K562 (cell line): ENCODE measurements at regions not wholly inside any gene's neighbourhood (a gene's known extent, or its start where the extent isn't known, plus 50 kb on each side); places are given as distances from the start of the nearest gene placed in this dataset.

Experiments
- ATAC-seq: fragments of 200-7000 bp; cut with Tn5 transposase; 3 replicates; pipeline ENCODE4 v1.9.1; 2020; ENCODE audit warnings: moderate library complexity
- BruUV-seq: library from RNA; stranded (reverse); fragments of 400-500 nt; replicated peaks from 2 replicates; lab custom pipeline; 2021; lab: Mats Ljungman, UMichigan
- CTCF ChIA-PET: fragments of 300-600 bp; formaldehyde crosslinking; extraction: SDS; loops from one replicate; lab custom pipeline; 2021; ENCODE audit warnings: low intra/inter-chr PET ratio; lab: Yijun Ruan, JAX
- POLR2A ChIA-PET: fragments of 300-600, 350-650 bp; sonication (Branson Sonifier 250); formaldehyde crosslinking; extraction: SDS; loops from one replicate; lab custom pipeline; 2021; ENCODE audit warnings: antibody characterized with exemption, inconsistent platforms; lab: Yijun Ruan, JAX
- DNase-seq, 4 experiments: peaks; one replicate each; pipeline versions ENCODE4 v3.0.0 to v3.0.0-alpha.2; 2011 to 2018; ENCODE audit warnings: low spot score in 3 of 4, mixed read lengths in 3 of 4; ENCODE audit errors: extremely low read depth in 1 of 4
- FAIRE-seq: peaks from 2 replicates; lab custom pipeline; 2011; peaks lifted over from hg19 to GRCh38; lab: Jason Lieb, UNC
- H2AFZ ChIP-seq: 2 replicates; pipeline ENCODE4 v1.6.0; 2011; ENCODE audit warnings: low read depth, low read length, control low read depth, inconsistent platforms
- H3K27ac ChIP-seq: fragments of 200-600 bp; 3 replicates; pipeline ENCODE4 v1.8.0; 2011; ENCODE audit warnings: low read depth, mild to moderate bottlenecking, control low read depth, inconsistent platforms, low read length, moderate library complexity, mixed read lengths; ENCODE audit errors: extremely low read depth
- H3K27me3 ChIP-seq, 2 experiments: fragments of 300-600 bp in 1 of 2; 2 replicates in 1 of 2; 3 replicates in 1 of 2; pipeline versions ENCODE4 v1.6.0 to v1.8.0; 2011; ENCODE audit warnings: inconsistent platforms in 2 of 2, low read length in 2 of 2, mild to moderate bottlenecking in 1 of 2, mixed read lengths in 1 of 2, moderate library complexity in 1 of 2; ENCODE audit not compliant: control insufficient read depth in 2 of 2, insufficient read depth in 2 of 2
- H3K36me3 ChIP-seq: fragments of 300-600 bp; 3 replicates; pipeline ENCODE4 v1.8.0; 2011; ENCODE audit warnings: mild to moderate bottlenecking, low read length, inconsistent platforms; ENCODE audit not compliant: control insufficient read depth, insufficient read depth
- H3K4me1 ChIP-seq, 2 experiments: fragments of 200-600 bp in 1 of 2; replicated peaks in 1 of 2; 2 replicates in 1 of 2; 3 replicates in 1 of 2; pipeline versions ENCODE4 v1.5.1 to v1.8.0; 2011; ENCODE audit warnings: inconsistent platforms in 2 of 2, low read length in 2 of 2, mild to moderate bottlenecking in 1 of 2, mixed read lengths in 1 of 2, moderate library complexity in 1 of 2; ENCODE audit not compliant: control insufficient read depth in 2 of 2, insufficient read depth in 2 of 2
- H3K4me2 ChIP-seq: 2 replicates; pipeline ENCODE4 v1.6.1; 2011; ENCODE audit warnings: low read length, control low read depth, inconsistent platforms, mixed read lengths; ENCODE audit not compliant: insufficient read depth
- H3K4me3 ChIP-seq: fragments of 200-600 bp; sonication (generic), shearing (Covaris generic); 2 replicates; pipeline ENCODE4 v1.5.1; 2016; ENCODE audit warnings: control low read depth, inconsistent platforms
- H3K79me2 ChIP-seq: fragments of 200-600 bp; 3 replicates; pipeline ENCODE4 v1.8.0; 2011; ENCODE audit warnings: low read length, inconsistent platforms; ENCODE audit not compliant: control insufficient read depth, insufficient read depth
- H3K9ac ChIP-seq, 2 experiments: 2 replicates each; pipeline versions ENCODE4 v1.6.0 to v1.6.1; 2011; ENCODE audit warnings: low read depth in 2 of 2, low read length in 2 of 2, control low read depth in 1 of 2, inconsistent platforms in 1 of 2, mild to moderate bottlenecking in 1 of 2, mixed read lengths in 1 of 2; ENCODE audit not compliant: insufficient read depth in 1 of 2
- H3K9me1 ChIP-seq: one replicate; pipeline ENCODE4 v1.6.0; 2011; ENCODE audit warnings: inconsistent platforms, mild to moderate bottlenecking, low read length, moderate library complexity; ENCODE audit not compliant: control insufficient read depth, insufficient read depth
- H3K9me3 ChIP-seq: replicated peaks from 2 replicates; pipeline ENCODE4 v1.5.1; 2011; ENCODE audit warnings: low read depth, low read length, inconsistent platforms; ENCODE audit not compliant: control insufficient read depth, insufficient read depth
- H4K20me1 ChIP-seq: replicated peaks from 2 replicates; pipeline ENCODE4 v1.6.1; 2011; ENCODE audit warnings: low read length, inconsistent platforms, mixed read lengths; ENCODE audit not compliant: control insufficient read depth, insufficient read depth
- ASH1L ChIP-seq: fragments of 450-650 bp; IDR thresholded peaks from 2 replicates; pipeline ENCODE4 v1.6.1; 2018; ENCODE audit warnings: borderline replicate concordance, mild to moderate bottlenecking, low read depth; ENCODE audit not compliant: partially characterized antibody
- BRD9 ChIP-seq: fragments of 450-650 bp; IDR thresholded peaks from 2 replicates; pipeline ENCODE4 v1.6.1; 2018; ENCODE audit warnings: low read depth; ENCODE audit not compliant: partially characterized antibody
- ERF ChIP-seq: fragments of 450-650 bp; formaldehyde crosslinking; IDR thresholded peaks from 2 replicates; pipeline ENCODE4 v1.4.0; 2020; ENCODE audit warnings: mild to moderate bottlenecking, mixed read lengths
- HIVEP1 ChIP-seq: fragments of 250-450 bp; sonication (Bioruptor Pico); IDR thresholded peaks from 2 replicates; pipeline ENCODE4 v1.4.0; 2020; ENCODE audit warnings: mild to moderate bottlenecking
- HNRNPUL1 ChIP-seq: fragments of 200-400 bp; formaldehyde crosslinking; IDR thresholded peaks from 2 replicates; pipeline ENCODE4 v1.6.1; 2017; ENCODE audit warnings: low read length
- IRF2 ChIP-seq: sonication (generic); formaldehyde crosslinking; IDR thresholded peaks from 2 replicates; pipeline ENCODE4 v1.8.1; 2022; ENCODE audit warnings: mild to moderate bottlenecking, missing genetic modification reagents
- MEF2D ChIP-seq: conservative IDR thresholded peaks from 2 replicates; pipeline ENCODE4 v1.6.1; 2016; ENCODE audit warnings: low read depth, missing genetic modification characterization, missing compliant biosample characterization
- MTF1 ChIP-seq: fragments of 250-450 bp; sonication (Bioruptor Pico); IDR thresholded peaks from 2 replicates; pipeline ENCODE4 v1.9.0; 2021; ENCODE audit warnings: moderate library complexity, mild to moderate bottlenecking, inconsistent platforms, borderline replicate concordance
- MXI1 ChIP-seq: IDR thresholded peaks from 2 replicates; pipeline ENCODE4 v1.6.1; 2011; ENCODE audit warnings: low read depth, mild to moderate bottlenecking, improper control_type of control experiment, low read length
- NR2F6 ChIP-seq: fragments of 450-650 bp; formaldehyde crosslinking; IDR thresholded peaks from 2 replicates; pipeline ENCODE4 v1.4.0; 2020; ENCODE audit warnings: mild to moderate bottlenecking
- SRF ChIP-seq, 2 experiments: fragments of 250-450, 450-650 bp in 1 of 2; sonication (Bioruptor Pico) in 1 of 2; sonication (generic) in 1 of 2; formaldehyde crosslinking; IDR thresholded peaks; 2 replicates each; pipeline versions ENCODE4 v1.5.0 to v1.5.1; 2020 to 2022; ENCODE audit warnings: mild to moderate bottlenecking in 1 of 2, missing genetic modification reagents in 1 of 2
- ZC3H11A ChIP-seq: IDR thresholded peaks from 2 replicates; pipeline ENCODE4 v1.6.1; 2012; ENCODE audit warnings: low read depth, low read length, improper control_type of control experiment
- ZKSCAN1 ChIP-seq: fragments of 150-350 bp; IDR thresholded peaks from 2 replicates; pipeline ENCODE4 v1.6.1; 2016; ENCODE audit warnings: low read depth, low read length
- ZNF140 ChIP-seq: fragments of 250-450 bp; sonication (Bioruptor Pico); IDR thresholded peaks from 2 replicates; pipeline ENCODE4 v1.8.0; 2021; ENCODE audit warnings: moderate library complexity, mild to moderate bottlenecking, inconsistent platforms
- ZNF3 ChIP-seq: fragments of 250-450 bp; sonication (Bioruptor Pico); IDR thresholded peaks from 2 replicates; pipeline ENCODE4 v1.5.0; 2021; ENCODE audit warnings: mild to moderate bottlenecking, moderate library complexity
- WGBS: fragments of 100-300 bp; shearing (Covaris generic); methylation state at CpG from one replicate; pipeline ENCODE4 v1.1.6; 2016; ENCODE audit warnings: low coverage, mixed read lengths; ENCODE audit not compliant: insufficient coverage; ENCODE audit errors: missing lambda C conversion rate; 5-methylcytosine and 5-hydroxymethylcytosine counted together
- in situ Hi-C: fragments of 300-500 bp; cut with MboI; formaldehyde crosslinking; loops from 4 replicates; pipeline ENCODE4 v1.15.0; 2018; ENCODE audit warnings: inconsistent platforms, mixed read lengths
- intact Hi-C: fragments of 100-400 bp; cut with micrococcal nuclease; formaldehyde crosslinking; loops from 2 replicates; pipeline ENCODE4 v1.14.2; 2022
- TF ChIP-seq, protein P1 (sequence below): sonication (generic); formaldehyde crosslinking; IDR thresholded peaks from 2 replicates; pipeline ENCODE4 v1.8.1; 2022; ENCODE audit warnings: missing genetic modification reagents
- TF ChIP-seq, protein P2 (sequence below): fragments of 250-450 bp; sonication (Bioruptor Pico); IDR thresholded peaks from 2 replicates; pipeline ENCODE4 v1.5.0; 2021

DNA sequence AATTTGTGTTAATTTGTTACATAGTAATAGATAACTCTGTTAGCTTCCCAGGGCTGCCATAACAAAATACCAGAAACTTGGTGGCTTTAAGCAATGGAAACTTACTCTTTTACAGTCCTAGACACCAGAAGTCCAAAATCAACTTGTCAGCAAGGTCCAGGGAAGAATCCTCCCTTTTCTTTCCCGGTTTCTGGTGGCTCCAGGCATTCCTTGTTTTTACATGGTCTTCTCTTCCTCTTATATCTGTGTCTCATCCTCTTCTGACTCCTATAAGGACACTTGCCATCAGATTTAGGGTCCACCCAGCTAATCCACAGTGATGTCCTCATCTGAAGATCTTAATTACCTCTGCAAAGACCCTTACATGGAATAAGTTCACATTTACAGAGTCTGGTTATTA is 95.6 kb downstream of the DDX1 start:
- no peaks in the 10 kb centered on the region for H3K9me1 ChIP-seq
- H3K4me3 ChIP-seq, result no peak overlapping the region
- H2AFZ ChIP-seq, result no peak overlapping the region
- POLR2A ChIA-PET, result interaction anchor here (0.6 kb wide), 1 partner anchor 44 kb away, joined by 3 read pairs; no protein-coding TSS in a partner anchor
- DNase-seq, result no peak
- no peak overlapping the region for H3K9ac ChIP-seq
- H3K27me3 ChIP-seq, result peaks cover 14 to 56% of the 10 kb centered on the region in 2 experiments; a peak in 4 of 5 replicates
- no peak for FAIRE-seq
- no peaks in the 10 kb centered on the region for H3K36me3 ChIP-seq
- WGBS, result 0% methylated on average over 1 of the region's 1 CpG
- no peak overlapping the region for H3K4me2 ChIP-seq
- no peak for ATAC-seq
- peaks cover 4 to 12% of the 10 kb centered on the region in 2 experiments; a peak in 2 of 5 replicates for H3K4me1 ChIP-seq
- no peak overlapping the region for H3K27ac ChIP-seq
- TF ChIP-seq IRF2 (CRISPR knock-in tag) (no peak), HNRNPUL1 (no peak), MEF2D (tag) (no peak)
- TF ChIP-seq, all 486 proteins: peak for 0
- Histone ChIP-seq H3K79me2 (no peaks in the 10 kb centered on the region), H4K20me1 (no peaks in the 10 kb centered on the region), H3K9me3 (no peaks in the 10 kb centered on the region)
- in situ Hi-C loops, result no loop called here
- CTCF ChIA-PET, result no interaction called here
- no TSS peak for BruUV-seq
- intact Hi-C loops, result no loop called here

DNA sequence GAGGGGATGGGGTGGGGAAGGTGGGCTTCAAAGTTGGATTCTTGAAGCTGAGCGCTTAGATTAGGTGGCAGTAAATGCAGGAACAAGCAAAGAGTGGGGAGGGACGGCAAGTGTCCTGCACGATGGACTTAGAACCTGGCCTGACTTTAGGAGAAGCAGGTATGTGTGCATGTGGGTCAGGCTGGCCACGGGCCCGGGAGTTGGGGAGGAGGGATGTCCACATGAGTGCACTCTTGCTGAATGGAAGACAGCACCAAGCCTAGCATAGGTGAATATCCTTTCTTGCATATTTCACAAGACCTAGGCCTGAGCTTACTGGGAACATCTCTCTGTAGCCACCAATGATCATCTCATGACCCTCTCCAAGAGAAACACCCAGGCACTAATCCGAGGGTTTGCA is 96.1 kb downstream of the DDX1 start:
- Histone ChIP-seq H3K36me3 (no peaks in the 10 kb centered on the region), H3K4me1 (peaks cover 4 to 12% of the 10 kb centered on the region in 2 experiments; a peak in 3 of 5 replicates), H3K4me2 (no peak overlapping the region), H3K27me3 (peaks cover 17 to 60% of the 10 kb centered on the region in 2 experiments; a peak in 4 of 5 replicates), H2AFZ (no peak overlapping the region), H3K9ac (no peak overlapping the region), H4K20me1 (no peaks in the 10 kb centered on the region), H3K9me1 (no peaks in the 10 kb centered on the region), H3K9me3 (no peaks in the 10 kb centered on the region), H3K27ac (no peak overlapping the region), H3K79me2 (no peaks in the 10 kb centered on the region), H3K4me3 (no peak overlapping the region)
- WGBS, result 0% methylated on average over 6 of the region's 6 CpGs
- no peak for DNase-seq
- intact Hi-C loops (no loop called here), in situ Hi-C loops (no loop called here)
- no peak for FAIRE-seq
- ChIA-PET POLR2A (interaction anchor here (0.6 kb wide), 1 partner anchor 43 kb away, joined by 3 read pairs; no protein-coding TSS in a partner anchor), CTCF (no interaction called here)
- BruUV-seq, result no TSS peak
- ATAC-seq, result no peak
- TF ChIP-seq ERF (CRISPR knock-in tag) (no peak), HIVEP1 (CRISPR knock-in tag) (no peak), ASH1L (no peak), ZNF140 (no peak), MTF1 (CRISPR knock-in tag) (no peak), ZNF3 (CRISPR knock-in tag) (no peak), ZKSCAN1 (no peak), BRD9 (no peak), NR2F6 (CRISPR knock-in tag) (no peak), ZC3H11A (no peak), SRF (CRISPR knock-in tag; IDR thresholded peaks at IDR 0.05) (no peak), MXI1 (no peak)
- TF ChIP-seq, protein P1, sequence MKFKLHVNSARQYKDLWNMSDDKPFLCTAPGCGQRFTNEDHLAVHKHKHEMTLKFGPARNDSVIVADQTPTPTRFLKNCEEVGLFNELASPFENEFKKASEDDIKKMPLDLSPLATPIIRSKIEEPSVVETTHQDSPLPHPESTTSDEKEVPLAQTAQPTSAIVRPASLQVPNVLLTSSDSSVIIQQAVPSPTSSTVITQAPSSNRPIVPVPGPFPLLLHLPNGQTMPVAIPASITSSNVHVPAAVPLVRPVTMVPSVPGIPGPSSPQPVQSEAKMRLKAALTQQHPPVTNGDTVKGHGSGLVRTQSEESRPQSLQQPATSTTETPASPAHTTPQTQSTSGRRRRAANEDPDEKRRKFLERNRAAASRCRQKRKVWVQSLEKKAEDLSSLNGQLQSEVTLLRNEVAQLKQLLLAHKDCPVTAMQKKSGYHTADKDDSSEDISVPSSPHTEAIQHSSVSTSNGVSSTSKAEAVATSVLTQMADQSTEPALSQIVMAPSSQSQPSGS, result no peak
- TF ChIP-seq, protein P2, sequence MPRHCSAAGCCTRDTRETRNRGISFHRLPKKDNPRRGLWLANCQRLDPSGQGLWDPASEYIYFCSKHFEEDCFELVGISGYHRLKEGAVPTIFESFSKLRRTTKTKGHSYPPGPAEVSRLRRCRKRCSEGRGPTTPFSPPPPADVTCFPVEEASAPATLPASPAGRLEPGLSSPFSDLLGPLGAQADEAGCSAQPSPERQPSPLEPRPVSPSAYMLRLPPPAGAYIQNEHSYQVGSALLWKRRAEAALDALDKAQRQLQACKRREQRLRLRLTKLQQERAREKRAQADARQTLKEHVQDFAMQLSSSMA (CRISPR knock-in tag), result no peak
